Left renal cortex interstitium (tissue), 4 donors: ENCODE measurements at regions not wholly inside any gene's neighbourhood (a gene's known extent, or its start where the extent isn't known, plus 50 kb on each side); places are given as distances from the start of the nearest gene placed in this dataset.

ENCODE experiments used
- DNase-seq, 4 donors: peaks; one replicate each; pipeline ENCODE4 v3.0.0-alpha.2; 2013; ENCODE audit warnings: low read depth in 4 of 4, low spot score in 2 of 4, missing footprints in 1 of 4

GRCh38 chr5:162323466-162323865, 255.9 kb downstream of the GABRG2 start:
- peak; percentile 6 to 28 (median 10) for DNase-seq

- no peak for DNase-seq
These were observed 256.8 kb downstream of the GABRG2 start for GRCh38 chr5:162324328-162324727.

GRCh38 chr5:162325143-162325727, 257.7 kb downstream of the GABRG2 start:
- DNase-seq = no peak

- DNase-seq = no peak
These were observed 267.4 kb downstream of the GABRG2 start for GRCh38 chr5:162334944-162335343.

GRCh38 chr5:162360373-162360931, 292.9 kb downstream of the GABRG2 start:
- DNase-seq = no peak

- no peak for DNase-seq
These were observed 304.7 kb downstream of the GABRG2 start for GRCh38 chr5:162372256-162372655.

- no peak for DNase-seq
These were observed 310.3 kb downstream of the GABRG2 start for GRCh38 chr5:162377895-162378294.

GRCh38 chr5:162382839-162383238, 315.3 kb downstream of the GABRG2 start:
- no peak for DNase-seq

GRCh38 chr5:162384225-162384624, 316.7 kb downstream of the GABRG2 start:
- DNase-seq = no peak

GRCh38 chr5:162391833-162392232, 324.3 kb downstream of the GABRG2 start:
- DNase-seq = no peak

GRCh38 chr5:162392336-162392735, 324.8 kb downstream of the GABRG2 start:
- DNase-seq = no peak

GRCh38 chr5:162393534-162393933, 326.0 kb downstream of the GABRG2 start:
- no peak for DNase-seq

- no peak for DNase-seq
These were observed 340.0 kb downstream of the GABRG2 start for GRCh38 chr5:162407614-162408013.

GRCh38 chr5:162410365-162410764, 342.8 kb downstream of the GABRG2 start:
- no peak for DNase-seq

- DNase-seq = no peak
These were observed 361.6 kb downstream of the GABRG2 start for GRCh38 chr5:162429142-162429541.

GRCh38 chr5:162434281-162434680, 366.7 kb downstream of the GABRG2 start:
- peak in 3 of 4 donors; percentile 10 to 32 (median 31) for DNase-seq

GRCh38 chr5:162436055-162436454, 368.5 kb downstream of the GABRG2 start:
- DNase-seq = no peak

GRCh38 chr5:162444129-162444762, 376.7 kb downstream of the GABRG2 start:
- DNase-seq = no peak

GRCh38 chr5:162456086-162456485, 388.5 kb downstream of the GABRG2 start:
- DNase-seq = no peak

GRCh38 chr5:162466011-162466410, 398.4 kb downstream of the GABRG2 start:
- DNase-seq = no peak

- DNase-seq = no peak
These were observed 405.6 kb downstream of the GABRG2 start for GRCh38 chr5:162473041-162473714.

GRCh38 chr5:162474239-162474638, 406.7 kb downstream of the GABRG2 start:
- no peak for DNase-seq
